ENCODE measurements at regions not wholly inside any gene's neighbourhood (a gene's known extent, or its start where the extent isn't known, plus 50 kb on each side); places are given as distances from the start of the nearest gene placed in this dataset.

- TF ChIP-seq CTCF (IDR thresholded peaks at IDR 0.05) (no peak), POLR2A (IDR thresholded peaks at IDR 0.05) (no peak)
Measured at GRCh38 chr5:62149879-62150278, 156.1 kb upstream of the KIF2A start.
